GM12892 (cell line): ENCODE measurements at regions not wholly inside any gene's neighbourhood (a gene's known extent, or its start where the extent isn't known, plus 50 kb on each side); places are given as distances from the start of the nearest gene placed in this dataset.

Source experiments
- POLR2A ChIP-seq: IDR thresholded peaks from 2 replicates; pipeline ENCODE4 v1.6.1; 2011; ENCODE audit warnings: low read depth, low read length, control low read depth
- POLR2AphosphoS5 ChIP-seq: IDR thresholded peaks from 2 replicates; pipeline ENCODE4 v1.6.1; 2011; ENCODE audit warnings: low read depth, low read length, control low read depth

DNA sequence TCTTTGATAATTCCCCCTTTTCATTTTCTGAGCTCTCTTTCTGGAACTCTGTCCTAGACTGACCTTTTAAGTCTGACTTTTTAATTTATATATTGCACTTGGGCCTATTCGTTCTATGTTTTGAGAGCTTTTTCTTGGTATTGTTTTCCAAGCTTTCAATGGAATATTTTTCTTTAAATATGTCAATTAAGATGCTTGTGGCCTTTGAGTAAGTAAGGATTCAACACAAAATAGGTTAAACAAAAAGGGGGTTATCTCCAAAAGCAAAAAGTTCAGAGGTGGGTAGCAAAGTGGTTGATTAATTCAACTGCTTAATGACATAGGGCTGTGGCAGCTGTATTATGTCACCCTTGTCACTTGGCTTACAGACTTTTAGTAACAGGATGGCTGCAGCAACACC lies 315.9 kb downstream of the LMX1A start:
- no peak for TF ChIP-seq POLR2A
- no peak for TF ChIP-seq POLR2AphosphoS5
